Right lobe of liver (tissue), 6 donors: ENCODE measurements at regions not wholly inside any gene's neighbourhood (a gene's known extent, or its start where the extent isn't known, plus 50 kb on each side); places are given as distances from the start of the nearest gene placed in this dataset.
"Not testable (repeated sequence)": the region's sequence is repeated elsewhere in the genome, so short reads cannot be mapped to it uniquely, and the experiment has no call there.

ENCODE experiments used
- ATAC-seq, 4 donors: fragments of 200-7000 bp; cut with Tn5 transposase; one replicate each; pipeline ENCODE4 v1.9.1; 2020; ENCODE audit warnings: mild to moderate bottlenecking in 4 of 4, moderate library complexity in 4 of 4
- DNase-seq, 3 donors: peaks; one replicate each; pipeline ENCODE4 v3.0.0-alpha.2; 2020
- H3K27ac ChIP-seq, 3 donors: fragments of 200-600 bp; one replicate each; pipeline ENCODE4 v1.8.0; 2022
- H3K27me3 ChIP-seq, 2 donors: fragments of 200-600 bp; one replicate each; pipeline ENCODE4 v1.8.0; 2022
- H3K36me3 ChIP-seq, 4 donors: fragments of 200-600 bp; sonication (generic) in 1 of 4; one replicate each; pipeline versions ENCODE4 v1.5.1 to v1.8.0; 2017 to 2022; ENCODE audit warnings: control low read depth in 1 of 4
- H3K4me1 ChIP-seq, 4 donors: fragments of 200-600 bp; sonication (generic) in 1 of 4; one replicate each; pipeline versions ENCODE4 v1.5.1 to v1.8.0; 2017 to 2022; ENCODE audit warnings: control low read depth in 1 of 4
- H3K4me3 ChIP-seq, 3 donors: fragments of 200-600 bp; one replicate each; pipeline ENCODE4 v1.8.0; 2022
- H3K9me3 ChIP-seq, 4 donors: fragments of 200-600 bp; sonication (generic) in 1 of 4; one replicate each; pipeline versions ENCODE4 v1.5.1 to v1.8.0; 2017 to 2022; ENCODE audit warnings: control low read depth in 1 of 4
- CTCF ChIP-seq, 4 donors: fragments of 200-600 bp in 3 of 4; fragments of 450-650 bp in 1 of 4; IDR thresholded peaks; one replicate each; pipeline versions ENCODE4 v1.5.1 to v1.8.0; 2016 to 2022; ENCODE audit warnings: antibody characterized with exemption in 4 of 4, mild to moderate bottlenecking in 2 of 4
- POLR2A ChIP-seq: fragments of 450-650 bp; IDR thresholded peaks from one replicate; pipeline ENCODE4 v1.6.1; 2017; ENCODE audit warnings: antibody characterized with exemption, mild to moderate bottlenecking
- WGBS: methylation state at CpG from one replicate; pipeline ENCODE4 v1.1.6; 2018; ENCODE audit warnings: low coverage, low lambda C conversion rate; ENCODE audit not compliant: insufficient coverage; ENCODE audit errors: missing lambda C conversion rate; 5-methylcytosine and 5-hydroxymethylcytosine counted together
- intact Hi-C, 2 donors: fragments of 100-400 bp; cut with DNase I; formaldehyde crosslinking; loops; one replicate each; pipeline versions ENCODE4 v1.11.2 to v1.14.1; 2022
- donor health status: DM: no; HTN: yes; CAD: no.
- donor health status: DM: no; HTN: no; CAD: no.
- donor health status: DM: no; HTN: no; CAD: no.
- donor health status: DM: no; HTN: yes; CAD: no.
- donor health status: DM: no; HTN: yes; CAD: no.

GRCh38 chr6:14569394-14569793, 451.8 kb downstream of the CD83 start:
- no peak for TF ChIP-seq POLR2A
- TF ChIP-seq CTCF (IDR thresholded peaks at IDR 0.05) = no peak
- Histone ChIP-seq H3K27ac (no peak overlapping the region), H3K9me3 (no peaks in the 10 kb centered on the region), H3K4me3 (no peak overlapping the region), H3K36me3 (no peaks in the 10 kb centered on the region), H3K27me3 (no peaks in the 10 kb centered on the region), H3K4me1 (peaks cover 0 to 18% (median 9%) of the 10 kb centered on the region in 4 donors)
- ATAC-seq (no peak), DNase-seq (no peak)
- intact Hi-C loops = no loop called here
- 79% methylated on average over 1 of the region's 1 CpG for WGBS

- not testable (repeated sequence) for H3K27me3 ChIP-seq
- WGBS = 90% methylated on average over 3 of the region's 5 CpGs
Measured at GRCh38 chr6:14569874-14570273, 452.3 kb downstream of the CD83 start.

GRCh38 chr6:14571001-14571400, 453.4 kb downstream of the CD83 start:
- 89% methylated on average over 6 of the region's 8 CpGs for WGBS
- intact Hi-C loops = loop anchor here in 1 of 2 donors (10.0 kb wide), 1 partner anchor 356 kb away; no protein-coding TSS in a partner anchor
- TF ChIP-seq POLR2A = no peak
- TF ChIP-seq CTCF (IDR thresholded peaks at IDR 0.05) = no peak

More at GRCh38 chr6:14569874-14570273, 452.3 kb downstream of the CD83 start:
- not testable (repeated sequence) for H3K27ac ChIP-seq, H3K4me3 ChIP-seq, DNase-seq, ATAC-seq, H3K9me3 ChIP-seq, H3K36me3 ChIP-seq
- peaks cover 0 to 18% (median 9%) of the 10 kb centered on the region in 4 donors for H3K4me1 ChIP-seq
- intact Hi-C loops = loop anchor here in 1 of 2 donors (10.0 kb wide), 1 partner anchor 355 kb away; no protein-coding TSS in a partner anchor

GRCh38 chr6:14571746-14572145, 454.2 kb downstream of the CD83 start:
- DNase-seq (no peak), ATAC-seq (no peak)
- 92% methylated on average over 7 of the region's 7 CpGs for WGBS
- TF ChIP-seq POLR2A (no peak), CTCF (IDR thresholded peaks at IDR 0.05) (no peak)
- intact Hi-C loops = loop anchor here in 1 of 2 donors (10.0 kb wide), 1 partner anchor 357 kb away; no protein-coding TSS in a partner anchor
- Histone ChIP-seq H3K9me3 (no peaks in the 10 kb centered on the region), H3K36me3 (no peaks in the 10 kb centered on the region), H3K27ac (no peak overlapping the region), H3K27me3 (no peaks in the 10 kb centered on the region), H3K4me3 (no peak overlapping the region), H3K4me1 (peaks cover 0 to 18% (median 9%) of the 10 kb centered on the region in 4 donors)

More at GRCh38 chr6:14571001-14571400, 453.4 kb downstream of the CD83 start:
- Histone ChIP-seq H3K4me1 (peaks cover 0 to 18% (median 9%) of the 10 kb centered on the region in 4 donors), H3K4me3 (no peak overlapping the region), H3K36me3 (no peaks in the 10 kb centered on the region), H3K27ac (no peak overlapping the region), H3K27me3 (no peaks in the 10 kb centered on the region), H3K9me3 (no peaks in the 10 kb centered on the region)
- DNase-seq = no peak
- no peak for ATAC-seq

GRCh38 chr6:14573267-14573666, 455.7 kb downstream of the CD83 start:
- DNase-seq = no peak
- TF ChIP-seq POLR2A (no peak), CTCF (IDR thresholded peaks at IDR 0.05) (no peak)
- no peaks in the 10 kb centered on the region for H3K27me3 ChIP-seq
- ATAC-seq = no peak
- no peak overlapping the region for H3K4me3 ChIP-seq
- no peaks in the 10 kb centered on the region for H3K36me3 ChIP-seq
- peaks cover 0 to 6% (median 2%) of the 10 kb centered on the region in 4 donors for H3K4me1 ChIP-seq
- intact Hi-C loops = loop anchor here in 1 of 2 donors (10.0 kb wide), 1 partner anchor 358 kb away; no protein-coding TSS in a partner anchor
- WGBS = 93% methylated on average over 3 of the region's 3 CpGs
- no peaks in the 10 kb centered on the region for H3K9me3 ChIP-seq
- no peak overlapping the region for H3K27ac ChIP-seq
